ENCODE measurements at regions not wholly inside any gene's neighbourhood (a gene's known extent, or its start where the extent isn't known, plus 50 kb on each side); places are given as distances from the start of the nearest gene placed in this dataset.
"Not testable (repeated sequence)": the region's sequence is repeated elsewhere in the genome, so short reads cannot be mapped to it uniquely, and the experiment has no call there.

DNA sequence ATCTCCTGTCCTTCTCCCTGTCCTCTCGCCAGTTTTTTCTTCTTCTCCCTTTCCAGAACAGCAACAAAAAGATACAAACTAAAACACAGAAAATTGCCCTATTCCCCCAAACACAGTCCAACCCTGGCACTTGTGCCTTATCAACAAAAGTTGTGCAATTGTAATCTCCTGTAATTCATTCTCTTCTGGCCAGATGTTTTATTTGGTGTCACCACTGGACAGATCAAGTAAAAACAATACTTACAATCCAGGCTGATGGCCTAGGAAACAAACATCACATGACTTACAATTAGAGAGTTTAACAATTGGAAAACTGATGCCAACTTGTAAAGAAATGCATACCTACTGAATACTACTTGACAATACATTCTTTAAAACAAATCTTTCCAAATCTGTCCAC, 231.6 kb downstream of the ETV1 start:
- DNase-seq (ENCODE audit: low read depth in 2 of 2), result peak in 1 of 2 donors; percentile 32

DNA sequence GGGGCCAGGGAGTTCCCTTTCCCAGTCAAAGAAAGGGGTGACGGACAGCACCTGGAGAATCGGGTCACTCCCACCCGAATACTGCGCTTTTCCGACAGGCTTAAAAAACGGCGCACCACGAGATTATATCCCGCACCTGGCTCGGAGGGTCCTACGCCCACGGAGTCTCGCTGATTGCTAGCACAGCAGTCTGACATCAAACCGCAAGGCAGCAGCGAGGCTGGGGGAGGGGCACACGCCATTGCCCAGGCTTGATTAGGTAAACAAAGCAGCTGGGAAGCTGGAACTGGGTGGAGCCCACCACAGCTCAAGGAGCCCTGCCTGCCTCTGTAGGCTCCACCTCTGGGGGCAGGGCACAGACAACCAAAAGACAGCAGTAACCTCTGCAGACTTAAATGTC, 223.6 kb downstream of the ETV1 start:
- DNase-seq (ENCODE audit: low read depth in 2 of 2), result not testable (repeated sequence)

DNA sequence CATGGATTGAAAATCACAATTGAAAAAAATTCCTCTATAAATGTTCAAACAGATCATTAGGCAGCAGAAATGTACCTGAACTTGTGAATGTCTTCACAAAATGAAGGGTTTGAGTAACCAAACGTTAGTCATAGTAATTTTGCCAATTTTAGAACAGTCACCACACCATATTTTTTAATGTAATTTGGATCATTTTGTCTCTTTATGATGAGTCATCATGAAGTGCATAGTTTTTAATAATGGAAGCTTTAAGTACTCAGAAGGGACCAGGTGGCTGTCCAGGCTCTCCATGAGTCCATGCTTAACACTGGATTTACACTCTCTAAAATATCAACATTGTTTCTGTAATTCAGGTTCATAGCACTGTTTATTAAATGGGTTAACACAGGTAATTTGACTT, 219.2 kb downstream of the ETV1 start:
- DNase-seq (ENCODE audit: low read depth in 2 of 2), result no peak

DNA sequence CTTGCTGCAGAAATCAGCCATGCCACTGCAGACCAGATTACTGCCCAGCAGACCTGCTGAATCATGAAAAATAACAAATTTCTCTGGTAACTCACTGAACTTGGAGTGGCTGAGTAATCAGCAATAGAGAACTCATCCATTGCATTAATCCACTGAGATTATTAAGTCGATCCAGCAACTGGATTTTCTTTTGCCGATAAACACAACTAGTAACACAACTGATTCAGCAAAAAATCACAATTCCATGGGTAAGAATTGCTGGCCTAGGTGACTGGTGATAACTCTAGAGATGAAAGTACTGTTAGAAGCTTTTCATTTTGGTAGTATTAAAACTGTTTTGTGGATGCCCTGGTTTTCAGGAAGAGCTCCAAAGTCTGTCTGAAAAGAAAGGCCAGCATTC, 214.5 kb downstream of the ETV1 start:
- no peak for DNase-seq (ENCODE audit: low read depth in 2 of 2)

DNA sequence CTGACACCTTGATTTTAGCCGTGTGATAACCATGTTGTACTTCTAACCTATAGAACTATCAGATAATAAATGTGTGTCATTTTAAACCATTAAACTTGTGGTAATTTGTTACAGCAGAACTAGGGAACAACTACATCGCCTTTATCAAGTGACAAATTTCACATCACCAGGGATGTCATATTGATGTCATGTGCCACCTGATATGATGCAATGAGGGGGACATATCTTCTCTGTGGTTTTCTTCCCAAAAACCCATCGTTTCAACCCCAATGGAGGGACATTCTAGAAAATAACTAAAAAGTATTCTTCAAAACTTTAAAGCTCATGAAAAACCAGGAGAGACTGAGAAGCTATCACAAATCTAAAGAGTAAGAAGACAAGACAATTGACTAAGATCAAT, 212.2 kb downstream of the ETV1 start:
- DNase-seq (ENCODE audit: low read depth in 2 of 2), result no peak

DNA sequence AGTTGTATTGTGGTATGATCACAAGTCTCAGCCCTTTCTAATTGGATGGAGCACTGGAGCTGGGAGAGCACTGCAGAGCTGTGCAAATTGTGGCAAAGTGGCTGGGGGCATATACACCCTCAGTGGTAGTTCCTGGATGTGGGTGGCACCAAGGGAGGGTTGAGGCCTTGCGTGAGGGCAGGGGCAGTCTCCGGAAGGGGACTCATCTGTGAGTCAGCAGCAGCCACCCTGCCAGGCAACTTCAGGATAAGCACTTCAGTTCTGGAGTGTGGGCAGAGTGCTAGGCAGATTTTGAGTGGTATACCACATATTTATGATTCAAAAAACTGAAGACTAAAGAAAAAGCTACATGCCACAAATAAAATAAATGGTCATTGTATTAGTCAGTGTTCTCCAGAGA, 210.5 kb downstream of the ETV1 start:
- DNase-seq (ENCODE audit: low read depth in 2 of 2), result peak in 1 of 2 donors; percentile 53

DNA sequence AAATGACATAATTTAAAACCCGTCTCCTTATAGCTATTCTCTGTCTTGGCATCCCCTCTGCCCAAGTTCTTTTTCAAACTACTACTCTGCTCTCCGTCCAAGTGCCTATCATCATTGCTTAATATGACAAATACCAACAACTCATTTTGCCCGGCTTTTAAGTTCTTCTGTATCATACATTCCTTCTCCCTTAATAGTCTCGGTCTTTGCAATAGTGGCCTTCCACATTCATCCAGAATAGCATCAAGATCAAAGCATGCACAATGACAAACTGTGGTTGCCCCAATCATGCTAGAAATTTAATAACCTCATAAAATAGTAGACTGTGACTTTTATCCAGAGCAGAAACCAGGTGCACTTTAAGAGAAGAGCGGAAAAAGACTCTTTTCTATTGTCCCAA, 198.9 kb downstream of the ETV1 start:
- DNase-seq (ENCODE audit: low read depth in 2 of 2), result no peak

DNA sequence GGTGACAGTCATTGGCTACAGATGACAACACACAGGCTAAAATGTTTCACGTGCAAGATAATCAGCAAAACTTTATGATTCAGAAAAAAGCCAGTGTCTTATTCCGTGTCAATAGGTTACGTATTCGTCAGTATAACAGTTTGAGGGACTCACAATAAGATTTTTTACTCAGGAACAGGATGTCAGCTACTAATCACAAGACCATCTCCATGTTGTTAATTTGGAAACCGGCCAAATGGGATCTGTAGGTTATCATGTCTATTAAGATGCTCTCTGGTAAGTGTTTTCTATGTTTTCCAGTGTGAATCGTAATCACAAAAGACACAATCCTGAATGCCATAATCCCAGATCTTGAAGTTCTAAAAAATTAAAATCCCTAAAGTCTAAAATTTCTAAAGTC, 197.3 kb downstream of the ETV1 start:
- peak in 1 of 2 donors; percentile 52 for DNase-seq (ENCODE audit: low read depth in 2 of 2)

DNA sequence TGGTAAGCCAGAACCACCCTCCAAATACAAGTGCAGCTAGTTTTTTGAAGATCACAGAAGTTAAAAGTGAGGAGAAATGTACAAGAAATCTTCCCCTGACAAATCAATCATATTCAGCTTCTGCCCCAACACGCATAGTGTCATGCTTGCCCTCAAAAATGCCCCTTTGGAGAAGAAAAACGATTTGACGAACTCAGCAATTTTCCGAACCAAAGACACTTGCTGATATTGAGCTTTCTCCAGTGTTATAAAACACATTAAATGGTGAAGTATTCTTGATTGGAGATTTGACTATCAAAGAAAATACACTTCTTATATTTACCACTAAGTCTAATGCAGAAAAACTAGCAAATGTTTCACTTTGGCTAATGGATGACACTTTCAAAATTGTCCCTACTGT, 195.5 kb downstream of the ETV1 start:
- DNase-seq (ENCODE audit: low read depth in 2 of 2), result no peak

DNA sequence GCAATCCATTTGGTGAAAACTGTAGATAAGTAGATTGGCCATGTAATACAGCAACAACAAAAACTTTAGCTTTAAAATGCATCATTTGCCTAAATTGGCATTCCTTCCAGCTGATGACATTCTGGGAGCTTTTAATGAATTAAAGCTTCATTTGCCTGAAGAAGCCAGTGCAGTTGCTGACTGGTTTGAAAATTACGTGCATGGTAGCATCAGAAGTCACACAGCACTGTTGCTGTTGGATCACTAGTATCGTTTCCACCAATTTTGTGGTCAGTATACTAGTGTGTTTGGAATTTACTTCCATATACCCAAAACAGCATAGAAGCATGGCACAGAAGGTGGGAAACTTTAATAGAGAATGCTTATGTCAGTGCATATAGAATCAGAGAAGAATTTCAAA, 194.9 kb downstream of the ETV1 start:
- no peak for DNase-seq (ENCODE audit: low read depth in 2 of 2)

DNA sequence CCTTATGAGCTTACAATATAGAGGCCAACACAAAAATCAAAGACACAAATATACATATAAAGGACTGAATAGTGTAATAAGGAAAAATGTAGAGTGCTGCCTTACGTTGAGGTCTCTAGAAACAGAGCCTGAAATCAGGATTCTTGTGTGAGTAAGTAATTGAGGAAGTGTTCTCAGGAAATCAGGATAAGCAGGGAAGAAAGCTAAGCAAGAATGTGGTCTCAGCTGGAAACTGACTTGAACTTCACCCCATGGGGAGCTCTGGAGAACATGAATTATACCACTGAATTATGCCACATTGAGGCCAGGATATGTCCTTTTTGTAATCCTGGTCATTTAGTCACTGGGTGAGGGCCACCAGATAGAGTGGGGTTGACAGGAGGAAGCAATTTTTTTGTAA, 191.9 kb downstream of the ETV1 start:
- DNase-seq (ENCODE audit: low read depth in 2 of 2), result peak in 1 of 2 donors; percentile 78

DNA sequence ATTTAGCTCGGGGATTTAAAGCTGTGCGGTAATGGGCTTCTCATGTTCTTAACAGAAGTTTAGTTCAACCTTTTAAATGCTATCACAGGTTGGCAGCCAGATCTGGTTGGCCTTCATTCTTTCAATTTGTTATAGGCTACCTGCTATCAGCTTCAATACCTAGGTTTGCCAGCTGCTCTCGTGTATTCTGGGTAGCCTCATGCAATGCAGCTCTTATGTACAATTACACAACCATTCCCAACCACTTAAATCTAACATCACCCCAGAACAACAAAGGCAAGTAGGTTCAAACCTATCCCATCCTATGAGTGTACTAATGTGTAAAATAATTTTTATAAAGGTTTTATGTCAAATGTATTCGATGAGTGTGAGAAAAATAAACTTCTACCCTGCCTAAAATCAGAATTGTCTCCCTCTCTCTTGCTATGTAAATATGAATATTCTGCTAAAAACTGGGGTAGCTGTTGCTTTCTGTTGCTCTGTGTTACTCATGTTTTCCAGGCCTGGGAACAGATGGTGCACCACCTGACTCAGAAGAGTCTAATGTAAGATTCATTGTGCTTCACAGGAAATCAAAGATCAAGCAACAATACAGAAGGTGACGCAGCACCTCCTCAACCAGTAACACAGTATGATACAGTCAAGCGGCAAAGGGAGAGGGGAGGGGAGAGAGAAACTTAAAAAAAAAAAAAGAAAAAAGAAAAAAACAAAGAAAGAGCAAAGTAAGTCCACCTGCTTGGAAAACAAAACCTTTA, 188.6 kb downstream of the ETV1 start:
- peak; percentile 74 to 98 for DNase-seq (ENCODE audit: low read depth in 2 of 2)

DNA sequence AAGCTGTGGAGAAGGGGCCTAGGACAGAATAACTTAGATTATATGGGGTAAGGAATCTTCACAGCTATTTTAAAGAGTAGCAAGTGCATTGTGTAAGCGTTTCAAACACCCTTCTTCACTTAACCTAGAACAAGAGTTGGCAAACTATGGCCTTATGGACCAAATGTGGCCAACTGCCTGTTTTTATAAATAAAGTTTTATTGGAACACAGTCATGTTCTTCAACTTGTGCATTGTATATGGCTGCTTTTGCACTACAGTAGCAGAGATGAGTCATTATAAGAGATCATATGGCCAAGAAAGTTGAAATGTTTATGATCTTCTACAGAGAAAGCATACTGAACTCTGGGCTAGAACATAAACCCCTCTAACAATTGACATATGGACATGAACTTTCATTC, 187.8 kb downstream of the ETV1 start:
- DNase-seq (ENCODE audit: low read depth in 2 of 2), result peak in 1 of 2 donors; percentile 6

DNA sequence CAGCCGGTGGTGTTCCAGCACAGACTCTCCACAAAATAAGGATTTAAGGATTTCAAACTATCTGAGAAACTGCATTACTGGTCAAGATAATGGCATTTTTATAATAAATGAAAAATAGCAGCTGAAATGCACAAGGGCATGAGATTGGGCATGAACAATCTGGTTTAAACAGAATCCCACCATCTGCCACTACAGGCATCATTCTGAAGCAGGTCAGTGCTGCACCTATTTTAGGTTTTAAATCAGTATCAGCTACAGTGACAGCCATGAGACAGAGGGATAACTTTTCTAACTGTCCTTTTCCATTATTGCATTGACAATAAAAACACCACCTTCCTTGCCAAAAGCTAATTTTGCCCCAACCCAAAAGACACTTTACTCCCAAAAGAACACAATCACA, 186.8 kb downstream of the ETV1 start:
- DNase-seq (ENCODE audit: low read depth in 2 of 2), result no peak

DNA sequence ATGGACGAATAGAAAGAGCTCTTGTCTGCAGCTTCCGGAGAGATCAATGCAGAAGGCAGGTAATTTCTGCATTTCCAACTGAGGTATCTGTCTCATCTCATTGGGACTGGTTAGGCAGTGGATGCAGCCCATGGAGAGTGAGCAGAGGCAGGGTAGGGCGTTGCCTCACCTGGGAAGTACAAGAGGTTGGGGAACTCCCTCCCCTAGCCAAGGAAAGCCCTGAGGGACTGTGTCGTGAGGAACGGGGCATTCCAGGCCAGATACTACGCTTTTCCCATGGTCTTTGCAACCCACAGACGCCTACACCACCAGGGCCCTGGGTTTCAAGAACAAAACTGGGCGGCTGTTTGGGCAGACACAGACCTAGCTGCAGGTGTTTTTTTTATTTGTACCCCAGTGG, 186.3 kb downstream of the ETV1 start:
- no peak for DNase-seq (ENCODE audit: low read depth in 2 of 2)

DNA sequence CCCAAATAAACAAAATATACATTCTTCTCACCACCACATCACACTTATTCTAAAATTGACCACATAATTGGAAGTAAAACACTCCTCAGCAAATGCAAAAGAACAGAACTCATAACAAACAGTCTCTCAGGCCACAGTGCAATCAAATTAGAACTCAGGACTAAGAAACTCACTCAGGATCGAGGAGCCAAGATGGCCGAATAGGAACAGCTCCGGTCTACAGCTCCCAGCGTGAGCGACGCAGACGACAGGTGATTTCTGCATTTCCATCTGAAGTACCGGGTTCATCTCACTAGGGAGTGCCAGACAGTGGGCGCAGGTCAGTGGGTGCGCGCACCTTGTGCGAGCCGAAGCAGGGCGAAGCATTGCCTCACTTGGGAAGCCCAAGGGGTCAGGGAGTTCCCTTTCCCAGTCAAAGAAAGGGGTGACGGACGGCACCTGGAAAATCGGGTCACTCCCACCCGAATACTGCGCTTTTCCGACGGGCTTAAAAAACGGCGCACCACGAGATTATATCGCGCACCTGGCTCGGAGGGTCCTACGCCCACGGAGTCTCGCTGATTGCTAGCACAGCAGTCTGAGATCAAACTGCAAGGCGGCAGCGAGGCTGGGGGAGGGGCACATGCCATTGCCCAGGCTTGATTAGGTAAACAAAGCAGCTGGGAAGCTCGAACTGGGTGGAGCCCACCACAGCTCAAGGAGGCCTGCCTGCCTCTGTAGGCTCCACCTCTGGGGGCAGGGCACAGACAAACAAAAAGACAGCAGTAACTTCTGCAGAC, 183.2 kb downstream of the ETV1 start:
- DNase-seq (ENCODE audit: low read depth in 2 of 2), result not testable (repeated sequence)

DNA sequence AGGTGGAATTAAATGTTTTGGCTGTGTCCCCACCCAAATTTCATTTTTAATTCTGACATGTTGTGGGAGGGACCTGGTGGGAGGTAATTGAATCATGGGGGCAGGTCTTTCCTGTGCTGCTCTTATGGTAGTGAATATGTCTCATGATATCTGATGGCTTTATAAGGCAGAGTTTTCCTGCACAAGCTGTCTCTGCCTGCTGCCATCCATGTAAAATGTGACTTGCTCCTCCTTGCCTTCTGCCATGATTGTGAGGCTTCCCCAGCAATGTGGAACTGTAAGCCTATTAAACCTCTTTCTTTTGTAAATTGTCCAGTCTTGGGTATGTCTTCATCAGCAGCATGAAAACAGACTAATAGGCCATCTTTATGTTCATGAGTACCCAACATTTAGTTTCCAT, 172.2 kb downstream of the ETV1 start:
- not testable (repeated sequence) for DNase-seq (ENCODE audit: low read depth in 2 of 2)

DNA sequence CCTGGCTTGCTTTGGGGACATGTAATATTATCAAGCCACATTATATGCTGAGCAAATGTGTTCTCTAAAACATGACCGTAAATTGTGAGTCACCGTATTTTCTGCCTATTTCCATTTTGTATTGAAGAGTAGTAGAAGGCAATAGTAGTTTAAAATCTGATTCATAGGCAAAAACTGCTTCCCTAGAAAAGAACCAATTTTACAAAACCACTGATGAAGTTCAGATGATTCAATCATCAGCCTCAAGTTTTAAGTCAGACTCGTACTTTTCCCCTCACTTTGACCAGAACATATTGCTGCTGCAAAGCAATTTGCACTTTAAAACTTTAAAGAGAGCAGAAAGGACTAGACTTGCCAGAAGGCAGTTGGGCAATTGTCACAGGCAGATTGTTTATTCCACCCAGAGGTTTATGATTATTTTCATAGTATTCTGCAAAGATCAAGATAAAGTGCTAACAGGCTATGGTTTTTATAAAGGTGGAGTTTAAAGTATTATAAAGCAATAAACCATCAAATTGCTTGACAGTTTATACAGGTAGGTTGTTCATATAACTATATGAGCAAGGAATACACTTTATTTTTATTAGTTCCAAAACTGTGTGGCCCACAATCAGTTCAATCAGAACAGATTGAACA, 168.2 kb downstream of the ETV1 start:
- DNase-seq (ENCODE audit: low read depth in 2 of 2), result no peak

DNA sequence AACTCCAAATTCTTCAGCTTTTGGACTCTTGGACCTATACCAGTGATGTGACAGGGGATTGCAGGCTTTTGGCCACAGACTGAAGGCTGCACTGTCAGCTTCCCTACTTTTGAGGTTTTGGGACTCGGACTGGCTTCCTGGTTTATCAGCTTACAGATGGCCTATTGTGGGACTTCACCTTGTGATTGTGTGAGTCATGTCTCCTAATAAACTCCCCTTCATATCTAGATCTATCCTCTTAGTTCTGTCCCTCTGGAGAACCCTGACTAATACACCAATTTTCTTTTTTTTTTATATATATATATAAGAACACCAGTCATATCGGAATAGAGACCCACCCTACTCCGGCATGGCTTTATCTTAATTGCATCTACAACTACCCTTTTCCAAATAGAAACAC, 166.8 kb downstream of the ETV1 start:
- DNase-seq (ENCODE audit: low read depth in 2 of 2), result peak in 1 of 2 donors; percentile 28

DNA sequence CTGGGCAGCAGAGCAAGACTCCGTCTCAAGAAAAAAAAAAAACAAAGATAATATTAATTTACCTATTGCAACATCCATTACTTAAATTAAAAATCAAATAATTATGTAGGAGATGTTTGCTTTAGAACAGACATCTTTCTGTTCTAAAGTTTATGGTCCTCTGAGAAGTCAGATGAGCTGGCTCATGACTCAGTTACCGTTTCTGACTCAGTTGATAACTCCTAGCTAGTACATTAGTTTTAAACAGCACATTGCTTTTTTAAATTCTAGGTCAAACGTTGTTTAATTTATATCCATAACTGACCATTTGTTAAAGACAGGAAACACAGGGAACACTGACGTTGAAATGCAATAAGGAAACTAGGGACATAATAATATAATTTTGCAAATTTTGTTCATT, 162.7 kb downstream of the ETV1 start:
- peak in 1 of 2 donors; percentile 25 for DNase-seq (ENCODE audit: low read depth in 2 of 2)

DNA sequence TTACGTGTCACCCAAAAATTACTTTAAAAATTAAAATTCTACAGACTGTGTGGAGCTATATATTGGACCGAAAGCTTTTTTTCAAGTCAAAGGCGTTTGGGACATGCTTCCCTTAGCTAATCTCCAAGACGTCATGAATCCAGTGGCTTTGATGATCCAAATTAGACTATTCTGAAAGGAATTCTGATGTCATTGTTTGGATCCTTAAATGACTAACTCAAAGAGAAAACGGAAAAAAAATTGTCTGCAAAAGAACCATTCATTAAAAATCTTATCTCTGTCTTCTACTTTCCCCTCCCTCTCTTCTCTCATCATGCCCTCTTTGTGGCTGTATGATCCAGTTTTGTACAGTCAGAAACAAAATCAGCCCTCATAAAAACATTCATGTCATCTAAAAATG, 161.8 kb downstream of the ETV1 start:
- DNase-seq (ENCODE audit: low read depth in 2 of 2), result no peak

DNA sequence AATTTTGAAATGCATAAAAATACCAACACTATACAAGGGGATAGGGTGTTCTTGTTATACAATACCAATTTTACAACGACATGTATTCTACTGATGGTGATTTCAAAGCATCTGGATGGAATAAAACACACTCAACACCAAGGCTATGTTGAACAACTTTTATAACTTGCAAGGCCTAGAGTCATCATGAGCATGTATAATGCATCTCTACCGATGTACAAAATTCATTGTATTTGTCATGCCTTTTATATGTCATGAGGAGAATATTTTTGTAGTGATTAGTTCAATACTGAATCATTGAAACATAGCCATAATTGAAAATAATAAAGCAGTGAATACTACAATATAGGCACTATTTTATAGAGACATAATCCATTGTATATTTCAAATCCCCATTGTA, 160.2 kb downstream of the ETV1 start:
- no peak for DNase-seq (ENCODE audit: low read depth in 2 of 2)

Measured in lung microvascular endothelial cell (primary cell).